OCI-LY3 (cell line): ENCODE measurements at regions not wholly inside any gene's neighbourhood (a gene's known extent, or its start where the extent isn't known, plus 50 kb on each side); places are given as distances from the start of the nearest gene placed in this dataset.

ENCODE experiments used
- CTCF ChIP-seq: fragments of 200-600, 300-600 bp; sonication (generic); IDR thresholded peaks from 2 replicates; pipeline ENCODE4 v1.5.1; 2014; ENCODE audit warnings: antibody characterized with exemption, low read length, low read depth
- EZH2phosphoT487 ChIP-seq: fragments of 200-600 bp; shearing (Covaris generic); IDR thresholded peaks from 2 replicates; pipeline ENCODE4 v1.6.1; 2018; ENCODE audit warnings: antibody characterized with exemption, mixed run types, low read depth

GRCh38 chr17:79231766-79232287 lies 157.2 kb downstream of the ENGASE start:
- TF ChIP-seq CTCF (no peak), EZH2phosphoT487 (no peak)
